SK-N-DZ (cell line): ENCODE measurements at regions not wholly inside any gene's neighbourhood (a gene's known extent, or its start where the extent isn't known, plus 50 kb on each side); places are given as distances from the start of the nearest gene placed in this dataset.
"Not testable (repeated sequence)": the region's sequence is repeated elsewhere in the genome, so short reads cannot be mapped to it uniquely, and the experiment has no call there.

Experiments
- DNase-seq: peaks from one replicate; pipeline ENCODE4 v3.0.0-alpha.2; 2015; ENCODE audit warnings: low spot score

DNA sequence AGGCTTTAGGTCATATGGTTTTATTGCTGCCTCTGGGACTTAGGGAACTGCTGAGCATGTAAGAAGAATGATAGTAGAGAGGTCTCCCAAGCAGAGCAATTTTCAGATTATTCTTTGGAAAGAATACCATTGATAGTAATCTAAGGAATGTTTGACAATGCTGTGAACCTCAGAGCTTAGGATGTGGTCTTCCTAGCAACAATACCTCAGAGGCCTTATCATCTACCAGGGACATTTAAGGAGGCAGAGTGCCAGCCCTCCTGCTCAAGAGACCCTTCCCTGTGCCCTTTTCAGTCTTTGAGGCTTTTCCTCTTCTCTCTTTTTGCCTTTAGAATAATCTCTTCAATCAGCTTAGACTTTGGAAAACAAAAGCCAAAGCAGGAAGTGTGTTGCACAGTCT, 272.1 kb downstream of the OXSM start:
- no peak for DNase-seq

DNA sequence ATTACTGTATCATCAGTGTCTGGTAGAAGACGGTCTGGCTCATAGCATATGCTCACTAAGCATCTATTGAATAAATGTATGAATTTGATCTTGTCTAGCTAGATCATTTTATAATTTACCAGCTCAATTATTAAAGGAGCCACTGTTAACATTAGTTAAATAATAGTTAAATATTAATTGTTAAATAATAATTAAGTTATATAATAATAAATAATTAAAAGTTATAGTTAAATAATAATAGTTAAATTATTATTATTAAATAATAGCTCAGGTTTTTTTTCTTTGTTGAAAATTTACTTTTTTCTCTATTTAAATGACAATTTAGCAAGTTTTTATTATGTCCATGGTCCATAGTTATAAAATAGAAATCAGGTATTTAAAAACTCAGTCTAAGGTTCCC, 274.4 kb downstream of the OXSM start:
- DNase-seq = no peak

DNA sequence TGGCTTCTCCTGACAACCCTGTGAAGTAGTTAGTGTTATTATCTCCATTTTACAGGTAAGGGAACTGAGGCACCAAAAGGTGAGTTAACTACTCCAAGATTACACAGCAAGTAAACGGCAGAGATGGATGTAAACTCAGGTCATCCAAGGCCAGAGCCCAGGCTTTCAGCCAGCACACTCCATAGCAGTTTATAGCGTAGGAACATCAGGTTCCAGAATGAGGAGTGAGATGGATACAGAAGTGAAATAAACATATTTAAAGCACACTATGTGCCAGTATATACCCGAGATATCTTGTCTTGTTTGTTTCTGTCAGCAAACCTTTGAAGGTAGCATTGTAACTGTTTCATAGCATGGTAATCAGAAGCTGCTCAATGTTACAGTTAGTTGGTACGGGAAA, 279.0 kb downstream of the OXSM start:
- DNase-seq = no peak

DNA sequence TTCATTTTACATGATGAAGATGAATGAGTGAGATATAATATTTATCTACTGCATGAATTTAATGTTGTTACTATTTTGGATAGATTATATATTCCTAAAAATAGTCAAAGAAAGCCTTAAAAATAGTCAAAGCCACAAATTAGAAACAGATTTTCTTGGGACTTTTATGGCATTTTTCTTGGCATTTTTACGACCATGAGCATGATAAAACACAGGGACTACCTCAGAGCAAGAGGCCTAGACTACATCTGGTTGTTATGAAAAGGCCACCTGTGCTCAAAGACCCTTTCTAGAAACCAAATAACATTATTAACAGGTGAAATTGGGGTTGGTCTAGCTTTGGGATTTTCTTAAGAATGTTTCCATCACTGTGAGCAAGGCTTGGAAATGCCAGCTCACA, 281.0 kb downstream of the OXSM start:
- DNase-seq = no peak

DNA sequence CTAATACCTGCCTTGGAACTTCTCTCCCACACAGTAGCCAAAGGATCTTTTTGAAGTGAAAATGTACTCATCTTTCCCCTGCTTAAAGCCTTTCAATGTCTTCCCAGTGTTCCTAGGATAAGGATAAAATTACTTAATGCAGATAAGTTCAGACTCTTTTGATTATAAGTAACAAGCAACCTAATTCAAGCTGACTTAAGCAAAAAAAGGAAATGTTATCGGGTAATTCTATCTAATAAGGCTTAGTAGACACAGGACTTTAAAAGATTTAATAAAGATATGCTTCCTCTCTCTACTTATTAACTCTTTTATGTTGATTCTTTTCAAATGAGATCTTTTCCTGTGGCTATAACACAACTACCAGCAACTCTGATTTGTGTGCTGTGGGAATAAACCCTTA, 284.2 kb downstream of the OXSM start:
- DNase-seq = no peak

DNA sequence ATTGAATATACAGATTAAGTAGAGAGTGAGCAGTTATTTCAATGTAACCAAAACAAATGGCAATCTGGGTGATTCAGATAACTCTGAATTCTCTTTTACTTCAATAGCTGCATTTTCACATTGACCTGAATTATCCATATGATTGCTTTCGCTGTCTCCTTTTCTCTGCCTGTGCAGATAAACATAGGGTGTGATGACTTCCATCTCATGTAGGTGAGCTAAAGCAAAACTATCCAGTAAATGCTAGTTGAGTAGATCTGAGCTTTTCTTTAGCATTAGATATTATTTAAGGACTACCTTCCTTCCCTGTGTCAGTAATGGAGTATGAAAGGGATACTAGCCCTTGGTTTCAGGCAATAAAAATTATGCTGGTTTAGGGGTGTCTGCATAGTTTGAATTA, 288.6 kb downstream of the OXSM start:
- no peak for DNase-seq

DNA sequence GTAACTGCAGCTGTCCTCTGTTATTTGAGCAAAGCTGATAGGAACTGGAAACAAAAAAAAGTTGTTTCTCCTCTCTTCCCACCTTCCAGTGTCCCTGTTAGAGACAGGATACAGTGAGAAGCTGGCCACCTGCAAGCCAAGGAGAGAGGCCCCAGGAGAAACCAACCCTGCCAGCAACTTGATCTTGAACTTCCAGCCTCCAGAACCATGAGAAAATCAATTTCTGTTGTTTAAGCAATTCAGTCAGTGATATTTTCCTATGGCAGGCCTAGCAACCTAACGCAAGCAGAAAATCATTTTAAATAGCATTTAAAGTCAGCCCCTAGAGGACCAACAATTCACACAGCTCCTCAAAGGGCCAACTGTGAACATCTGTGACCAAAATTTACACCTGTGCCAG, 291.3 kb downstream of the OXSM start:
- DNase-seq = no peak

DNA sequence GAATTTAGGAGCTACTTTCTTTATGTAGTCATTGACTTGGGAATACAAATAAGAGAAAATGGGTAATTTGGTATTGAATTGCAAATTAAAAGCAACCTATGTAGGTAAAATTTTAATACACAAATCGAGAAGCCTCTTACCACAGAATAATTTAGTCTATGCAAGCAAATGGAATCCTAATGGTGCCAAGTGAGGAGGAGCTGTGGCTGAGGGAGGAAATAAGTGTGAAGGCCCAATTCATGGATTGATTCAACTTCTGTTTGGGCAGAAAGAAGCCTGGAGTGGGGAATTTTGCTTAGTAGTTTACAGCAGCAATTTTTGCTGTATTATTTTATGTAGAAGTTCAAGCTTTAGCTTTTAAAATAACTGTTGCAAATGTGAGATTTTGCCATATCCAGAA, 291.9 kb downstream of the OXSM start:
- DNase-seq = no peak

DNA sequence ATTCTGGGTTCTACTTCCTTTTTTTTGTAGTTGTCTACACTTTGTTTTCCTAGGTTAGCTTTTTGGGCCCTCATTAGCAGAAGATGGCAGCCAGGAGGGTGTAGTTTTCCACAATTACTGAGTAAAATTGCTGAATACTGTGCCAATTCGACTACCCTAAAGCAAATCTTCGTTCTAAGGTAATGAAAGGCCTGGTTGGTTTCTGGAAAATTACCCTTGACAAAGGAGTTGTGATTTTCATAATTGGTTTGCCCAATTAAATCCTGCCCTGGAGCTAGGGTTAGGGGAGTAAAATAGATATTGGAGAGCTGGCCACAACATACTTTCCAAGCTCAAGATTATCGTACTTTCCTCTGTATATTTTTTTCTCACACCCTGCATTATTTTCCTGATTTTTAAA, 293.0 kb downstream of the OXSM start:
- no peak for DNase-seq

DNA sequence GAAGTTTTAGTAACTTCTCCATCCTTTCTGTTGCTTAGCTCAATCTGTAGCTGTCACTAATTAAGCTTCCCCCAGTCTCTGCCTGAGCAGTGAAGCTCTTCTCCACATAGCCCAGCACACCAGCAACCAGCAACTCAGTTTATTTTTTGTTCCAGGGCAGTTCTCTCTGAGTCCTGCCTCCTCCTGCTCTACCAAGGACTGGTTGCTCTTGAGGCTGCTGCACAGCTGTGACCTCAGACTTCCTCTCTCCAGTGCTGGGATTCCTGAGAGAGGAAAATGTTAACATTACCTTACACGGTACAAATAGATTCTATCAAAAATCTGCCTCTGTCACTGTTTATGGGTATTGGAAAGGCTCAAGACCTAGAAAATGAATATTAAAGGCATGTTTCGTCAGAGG, 294.7 kb downstream of the OXSM start:
- DNase-seq = no peak

DNA sequence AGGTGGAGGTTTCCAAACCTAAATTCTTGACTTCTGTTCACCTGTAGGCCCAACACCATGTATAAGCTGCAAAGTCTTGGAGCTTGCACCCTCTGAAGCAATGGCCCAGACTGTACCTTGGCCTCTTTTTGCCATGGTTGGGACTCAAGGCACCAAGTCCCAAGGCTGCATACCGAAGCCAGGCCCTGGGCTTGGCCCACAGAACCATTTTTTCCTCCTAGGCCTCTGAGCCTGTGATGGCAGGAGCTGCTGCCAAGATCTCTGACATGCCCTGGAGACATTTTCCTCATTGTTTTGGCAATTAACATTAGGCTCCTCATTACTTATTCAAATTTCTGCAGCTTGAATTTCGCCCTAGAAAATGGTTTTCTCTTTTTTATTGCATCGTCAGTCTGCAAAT, 297.9 kb downstream of the OXSM start:
- DNase-seq = no peak

DNA sequence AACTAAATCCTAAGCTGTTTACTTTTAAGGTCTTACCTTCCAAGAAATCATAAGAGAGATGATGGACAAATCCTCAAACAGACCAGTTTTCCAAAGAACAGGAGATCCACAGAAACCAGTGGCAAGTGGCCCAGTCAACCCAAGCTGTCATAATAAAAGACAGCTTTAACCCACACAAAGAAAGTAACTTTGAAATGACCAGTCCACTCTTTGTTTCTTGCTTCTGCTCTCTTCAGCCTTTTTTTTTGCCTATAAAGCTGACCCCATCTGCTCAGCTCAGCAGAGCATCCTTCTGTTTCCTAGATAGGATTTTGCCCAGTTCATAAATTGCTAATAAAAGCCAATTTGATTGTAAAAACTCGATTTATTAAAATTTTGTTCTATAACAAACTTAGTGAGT, 299.4 kb downstream of the OXSM start:
- no peak for DNase-seq

DNA sequence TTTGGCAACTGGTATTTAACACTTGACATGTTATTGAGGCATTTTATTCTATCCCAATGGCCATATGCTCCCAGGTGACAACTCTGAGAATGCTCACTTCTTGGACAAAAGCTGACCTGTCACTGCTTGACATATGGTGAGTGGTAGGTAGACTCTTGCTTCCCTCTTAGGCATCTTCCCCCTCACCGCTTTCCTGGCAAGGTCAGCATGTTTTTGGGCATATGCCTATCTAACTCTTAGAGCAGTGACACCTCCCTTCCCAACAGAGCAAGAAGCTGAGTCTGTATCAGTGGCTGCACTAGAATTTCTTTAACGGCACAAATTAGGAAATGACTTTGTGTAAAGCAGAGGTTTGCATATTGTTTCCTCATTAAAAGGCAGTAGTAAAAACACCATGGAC, 300.7 kb downstream of the OXSM start:
- no peak for DNase-seq

DNA sequence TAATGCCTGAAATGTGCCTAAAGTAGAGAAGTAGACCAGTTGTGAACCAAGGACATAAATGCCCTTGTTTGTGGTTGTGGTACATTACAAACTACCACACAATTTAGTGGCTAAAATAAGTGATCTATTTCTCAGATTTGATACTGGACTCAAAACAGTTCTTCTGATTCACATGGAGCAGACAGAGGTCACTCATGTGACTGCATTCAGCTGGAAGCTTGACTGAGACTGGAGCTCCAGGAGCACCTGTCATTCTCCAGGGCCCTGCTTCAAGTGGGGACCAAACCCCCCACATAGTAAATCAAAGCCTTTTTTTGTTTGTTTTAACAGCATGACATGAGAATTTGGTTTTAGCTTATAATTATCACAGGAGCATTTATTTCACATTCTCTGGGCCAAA, 301.2 kb downstream of the OXSM start:
- DNase-seq = no peak

DNA sequence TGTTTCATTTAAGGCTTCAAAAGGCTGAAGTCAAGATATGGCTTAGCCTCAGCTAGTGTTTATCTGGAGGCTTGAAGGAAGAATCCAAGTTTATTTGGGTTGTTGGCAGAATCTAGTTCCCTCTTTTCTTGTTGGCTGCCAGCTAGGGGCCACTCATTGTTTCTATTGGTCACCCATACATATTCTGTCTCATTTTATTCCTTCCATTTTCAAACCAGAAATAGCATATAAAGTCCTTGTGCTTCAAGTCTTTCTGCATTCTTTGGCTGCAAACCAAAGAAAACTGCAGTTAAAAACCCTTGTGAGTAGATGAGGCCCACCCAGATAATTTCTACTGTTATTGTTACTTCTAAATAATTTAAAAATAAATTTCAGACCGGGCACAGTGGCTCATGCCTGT, 301.7 kb downstream of the OXSM start:
- DNase-seq = no peak

DNA sequence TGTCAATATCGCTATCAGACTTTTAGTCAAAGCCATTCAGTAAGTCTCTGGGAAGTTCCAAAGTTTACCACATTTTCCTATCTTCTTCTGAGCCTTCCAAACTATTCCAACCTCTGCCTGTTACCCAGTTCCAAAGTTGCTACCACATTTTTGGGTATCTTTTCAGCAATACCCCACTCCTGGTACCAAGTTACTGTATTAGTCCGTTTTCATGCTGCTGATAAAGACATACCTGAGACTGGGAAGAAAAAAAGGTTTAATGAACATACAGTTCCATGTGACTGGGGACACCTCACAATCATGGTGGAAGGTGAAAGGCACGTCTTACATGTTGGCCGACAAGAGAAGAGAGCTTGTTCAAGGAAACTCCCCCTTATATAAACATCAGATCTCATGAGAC, 307.2 kb downstream of the OXSM start:
- DNase-seq = not testable (repeated sequence)

DNA sequence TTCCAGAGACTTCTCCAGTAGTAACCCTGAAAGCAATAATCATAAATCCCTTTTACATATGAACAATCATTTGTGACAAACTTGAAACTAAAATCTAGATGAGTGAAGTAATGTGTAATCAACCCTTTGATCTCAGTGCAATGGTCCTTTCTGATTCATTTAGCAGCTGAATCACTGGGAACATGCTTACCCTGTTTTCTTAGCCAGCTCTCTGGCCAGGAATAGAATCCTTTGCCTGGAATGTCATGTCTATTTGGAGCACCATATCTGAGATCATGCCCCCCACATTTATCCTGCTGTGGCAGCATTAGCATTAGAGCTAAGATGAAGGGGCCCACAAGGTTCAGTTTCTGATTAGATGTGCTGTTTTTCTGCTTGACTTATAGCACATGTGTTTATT, 309.8 kb downstream of the OXSM start:
- DNase-seq = peak; percentile 22

DNA sequence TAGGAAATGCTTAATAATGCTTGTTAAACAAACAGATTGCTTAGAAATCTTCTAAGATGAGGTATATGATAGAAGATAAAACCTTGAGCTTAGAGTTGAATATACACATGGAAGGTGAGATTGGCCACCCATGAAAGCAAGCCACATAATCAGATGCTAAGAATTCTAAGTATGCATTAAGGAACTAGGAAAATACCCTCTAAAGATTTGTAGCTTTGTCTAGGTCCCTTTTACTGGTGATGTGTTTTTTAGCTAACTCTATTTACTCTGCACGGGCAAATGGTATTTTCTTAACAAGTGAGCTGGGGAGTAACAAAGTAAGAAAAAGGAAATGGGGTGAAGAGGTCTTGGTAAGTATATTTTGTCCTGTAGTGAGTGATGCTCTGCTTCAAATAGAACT, 310.3 kb downstream of the OXSM start:
- DNase-seq = peak; percentile 31

DNA sequence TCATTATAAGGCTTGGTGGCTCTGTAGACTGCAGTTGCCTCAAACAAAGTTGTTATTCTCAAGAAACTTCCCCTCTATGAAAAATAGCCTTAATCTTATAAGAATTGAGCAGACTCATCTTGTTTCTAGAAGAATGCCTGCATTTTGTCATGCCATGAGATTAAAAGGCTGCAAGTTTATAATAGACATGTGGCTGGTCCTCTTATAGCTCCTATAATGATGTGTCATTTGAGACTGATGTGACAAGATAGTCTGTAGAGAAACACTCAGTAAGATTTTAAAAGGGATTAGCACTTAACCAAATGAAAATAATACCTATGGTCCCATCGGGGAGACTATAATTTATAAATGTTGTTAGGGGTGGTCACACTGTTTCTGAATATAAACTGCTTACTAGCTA, 312.5 kb downstream of the OXSM start:
- peak; percentile 73 for DNase-seq

DNA sequence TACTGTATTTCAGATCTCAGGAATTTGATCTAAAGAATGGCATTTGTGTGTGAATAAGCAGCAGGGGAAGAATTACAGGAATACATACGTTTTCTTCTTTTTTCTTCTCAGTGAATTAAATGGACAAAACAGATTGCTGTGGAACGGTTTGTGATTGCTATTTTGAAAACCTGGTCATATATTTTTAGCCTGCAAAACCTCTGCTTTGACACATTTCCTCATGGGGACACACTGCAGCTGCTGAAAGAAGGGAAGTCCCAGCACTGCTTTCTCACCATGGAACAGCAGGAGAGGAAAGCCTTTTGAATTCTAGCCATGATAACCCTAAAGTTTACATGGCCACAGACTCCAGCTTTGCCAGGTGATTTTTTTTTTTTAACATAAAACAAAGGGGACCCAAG, 315.0 kb downstream of the OXSM start:
- DNase-seq = peak; percentile 13

DNA sequence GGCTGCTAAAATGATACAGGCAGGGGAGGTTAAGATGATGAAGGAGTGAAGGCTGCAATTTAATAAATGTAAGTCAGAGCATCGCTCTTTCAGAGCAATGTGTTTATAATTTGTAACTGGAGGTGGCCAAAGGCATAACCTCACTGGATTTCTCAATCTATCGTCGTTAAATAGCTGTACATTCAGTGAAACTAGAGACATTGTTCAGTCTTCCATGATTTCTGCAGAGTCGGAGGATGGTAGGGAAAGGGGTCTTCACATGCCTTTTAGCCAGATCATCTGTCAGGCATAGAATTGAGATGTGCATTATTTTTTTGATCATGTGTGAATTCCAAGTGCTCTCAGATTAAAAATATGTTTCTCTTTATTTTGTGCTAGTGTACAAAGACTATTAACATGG, 315.4 kb downstream of the OXSM start:
- peak; percentile 15 for DNase-seq

DNA sequence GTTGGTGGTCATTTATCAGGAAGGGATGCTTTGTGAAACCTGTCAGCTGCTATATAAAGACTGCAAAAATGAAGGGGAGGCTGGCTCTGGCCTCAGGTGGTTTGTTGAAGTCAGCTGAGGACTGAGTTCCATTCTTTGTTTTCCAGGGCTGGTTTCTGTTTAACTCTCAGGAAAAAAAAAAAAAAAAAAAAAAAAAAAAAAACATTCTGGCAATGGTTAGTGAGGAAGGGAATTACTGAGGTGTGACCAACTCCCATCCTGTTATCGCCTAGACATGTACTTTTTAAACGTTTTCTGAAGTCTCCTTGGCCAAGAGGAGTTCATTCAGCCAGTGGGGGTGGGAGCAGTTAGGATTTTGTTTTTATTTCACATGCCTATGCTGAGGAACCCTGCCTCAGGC, 316.3 kb downstream of the OXSM start:
- no peak for DNase-seq

DNA sequence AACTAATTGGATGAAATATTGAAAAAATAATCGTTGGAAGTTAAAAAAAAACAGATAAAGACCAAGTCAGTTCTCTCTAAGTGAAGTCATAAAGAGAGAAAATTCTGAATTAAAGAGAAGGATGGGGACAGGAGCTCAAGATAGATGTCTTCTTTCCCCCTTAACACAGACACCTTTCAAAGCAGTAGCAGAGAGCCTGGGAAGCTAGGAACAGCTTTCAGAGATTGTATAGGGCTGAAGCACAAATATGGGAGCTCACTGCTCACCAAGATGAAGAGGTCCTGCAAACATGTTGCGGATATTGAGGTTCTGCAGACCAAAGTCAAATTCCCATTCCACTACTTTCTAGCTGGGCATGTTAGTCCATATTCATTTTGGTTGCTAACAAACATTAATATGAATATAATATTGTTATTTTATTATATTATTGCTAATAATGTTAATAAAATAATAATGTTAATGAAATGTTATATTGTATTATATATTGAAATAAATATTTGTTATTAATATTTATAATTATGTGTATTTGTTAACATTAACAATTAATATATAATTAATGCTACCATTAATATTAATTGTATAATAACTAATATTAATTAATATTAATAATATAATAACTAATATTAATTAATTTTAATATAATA, 319.1 kb downstream of the OXSM start:
- peak; percentile 14 for DNase-seq

DNA sequence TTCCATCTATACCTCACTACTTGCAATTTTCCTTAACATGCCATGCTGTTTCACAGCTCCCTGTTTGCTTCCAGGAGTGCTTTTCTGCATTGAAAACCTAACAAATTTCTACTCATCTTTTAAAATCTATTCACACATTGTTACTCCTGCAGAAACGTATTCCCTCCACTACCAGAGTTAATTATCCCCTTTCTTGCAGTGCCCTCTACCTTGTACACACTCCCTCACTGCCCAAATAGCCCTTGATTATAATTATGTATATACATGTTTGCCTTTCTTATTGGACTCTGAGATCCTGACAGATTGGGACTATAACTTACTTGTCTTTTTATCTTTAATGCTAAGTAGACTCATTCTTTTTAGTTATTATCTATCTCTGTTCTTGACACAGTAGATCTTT, 325.0 kb downstream of the OXSM start:
- DNase-seq = no peak
